Fibroblast of peridontal ligament (primary cell): ENCODE measurements at regions not wholly inside any gene's neighbourhood (a gene's known extent, or its start where the extent isn't known, plus 50 kb on each side); places are given as distances from the start of the nearest gene placed in this dataset.
A peak's percentile ranks its signal among the peaks of the same experiment; 100 is the strongest.

ENCODE experiments used
- DNase-seq: peaks from one replicate; pipeline ENCODE4 v3.0.0-alpha.2; 2010; ENCODE audit errors: extremely low read depth

DNA sequence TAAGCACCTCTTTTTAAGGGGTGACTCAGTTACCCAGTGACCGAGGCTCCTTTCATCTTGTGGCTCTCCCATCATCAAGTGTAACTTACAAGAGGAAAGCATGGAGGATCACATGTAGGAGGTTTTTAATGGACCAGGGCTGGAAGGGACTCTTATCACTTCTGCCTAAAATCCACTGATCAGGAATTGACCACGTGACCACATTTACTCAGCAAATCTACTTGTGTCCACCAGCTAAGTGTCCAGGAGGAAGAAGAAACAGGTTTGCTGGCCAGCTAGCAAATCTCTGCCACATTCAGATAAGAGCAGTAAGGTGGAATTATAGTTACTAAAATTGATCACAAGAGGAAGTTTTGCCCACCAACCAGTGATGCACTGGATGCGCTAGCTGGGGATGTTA, 486.0 kb downstream of the ENC1 start:
- no peak for DNase-seq

DNA sequence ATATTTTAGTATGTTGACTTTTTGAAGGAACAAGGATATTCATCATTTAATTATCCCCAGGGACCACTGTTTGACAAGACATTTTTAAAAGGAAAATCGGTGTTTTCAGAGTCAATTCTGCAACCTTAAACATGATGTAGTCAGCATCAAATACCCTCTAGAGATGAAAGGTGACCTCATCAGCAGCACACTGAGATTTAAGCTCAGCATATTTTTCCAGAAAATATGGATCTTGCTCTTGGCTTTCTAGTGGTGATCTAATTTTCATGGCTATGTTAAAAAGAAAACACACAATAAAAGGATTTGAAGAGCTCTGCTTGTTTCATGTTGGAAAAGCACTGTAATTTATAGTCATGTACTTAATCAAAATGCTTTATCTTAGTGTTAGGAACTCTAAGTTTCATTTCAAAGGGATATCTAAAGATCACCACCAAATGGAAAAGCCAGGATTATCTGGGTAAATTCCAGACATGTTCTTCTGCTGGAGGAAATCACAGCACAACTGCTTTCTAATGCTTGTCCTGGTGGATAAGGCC, 487.2 kb downstream of the ENC1 start:
- DNase-seq = no peak

DNA sequence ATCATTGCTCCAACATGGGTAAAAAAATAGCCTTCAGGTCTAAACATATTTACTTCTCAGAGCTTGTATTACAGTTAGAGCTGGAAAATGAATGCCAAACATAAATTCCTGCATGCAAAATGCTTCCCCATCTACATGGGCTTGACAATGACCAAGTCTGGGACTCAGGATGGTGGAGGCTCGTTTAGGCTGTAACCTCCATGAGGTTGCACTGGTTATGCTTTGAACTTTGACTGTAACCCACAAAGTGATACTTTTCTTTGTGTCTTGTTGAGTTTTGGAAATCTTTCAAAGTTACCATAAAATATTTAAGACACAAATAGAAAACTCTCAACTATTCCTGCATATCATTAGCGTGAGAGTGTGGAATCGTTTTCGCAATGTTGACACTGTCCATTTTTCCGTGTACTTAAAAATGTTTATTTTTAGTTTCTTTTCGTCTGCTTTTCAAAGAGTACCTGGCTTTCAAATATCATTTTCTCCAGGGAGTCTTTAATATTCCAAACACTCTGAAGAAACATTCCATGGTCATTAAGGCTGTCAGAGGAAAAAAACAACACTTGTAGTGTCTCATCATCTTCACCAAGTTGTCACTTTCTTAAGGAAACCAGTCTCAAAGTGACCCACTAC, 487.8 kb downstream of the ENC1 start:
- DNase-seq = no peak

DNA sequence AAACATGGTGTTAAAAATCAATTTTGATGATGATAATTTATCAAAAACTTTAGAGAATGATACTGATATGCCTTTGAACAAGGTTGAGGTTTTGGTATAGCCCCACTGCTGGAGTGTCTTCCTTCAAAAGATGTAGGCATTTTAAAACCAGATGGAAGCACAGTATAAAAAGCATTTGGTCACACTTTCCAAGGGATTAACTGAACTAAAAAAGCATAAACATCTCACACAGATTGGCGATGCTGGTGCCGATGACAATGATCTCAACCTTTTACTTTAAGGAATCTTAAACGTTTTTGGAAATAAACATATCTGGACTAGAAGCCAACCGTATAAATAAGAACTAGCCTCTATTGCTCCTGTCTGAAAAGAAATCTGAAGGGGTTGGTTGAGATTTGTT, 488.4 kb downstream of the ENC1 start:
- DNase-seq = no peak

DNA sequence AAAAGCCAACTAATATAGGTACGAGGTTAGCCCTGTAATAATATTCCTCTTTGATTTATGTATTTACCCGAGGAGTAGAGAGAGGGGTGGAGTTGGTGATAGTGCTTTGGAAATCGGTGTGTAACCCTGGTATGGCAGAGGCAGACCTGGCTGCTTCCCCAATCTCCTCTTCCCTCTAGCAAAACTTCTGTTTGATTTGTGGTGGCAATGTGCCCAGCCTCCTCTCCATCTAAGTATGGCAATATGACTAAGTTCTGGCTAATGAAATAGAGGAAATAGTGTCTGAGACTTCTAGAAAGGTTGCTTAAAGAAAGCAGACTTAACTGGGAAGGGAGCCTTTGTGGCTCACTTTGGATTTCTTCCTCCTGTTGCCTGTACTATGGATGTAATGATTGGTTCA, 491.1 kb downstream of the ENC1 start:
- DNase-seq = peak; percentile 92

DNA sequence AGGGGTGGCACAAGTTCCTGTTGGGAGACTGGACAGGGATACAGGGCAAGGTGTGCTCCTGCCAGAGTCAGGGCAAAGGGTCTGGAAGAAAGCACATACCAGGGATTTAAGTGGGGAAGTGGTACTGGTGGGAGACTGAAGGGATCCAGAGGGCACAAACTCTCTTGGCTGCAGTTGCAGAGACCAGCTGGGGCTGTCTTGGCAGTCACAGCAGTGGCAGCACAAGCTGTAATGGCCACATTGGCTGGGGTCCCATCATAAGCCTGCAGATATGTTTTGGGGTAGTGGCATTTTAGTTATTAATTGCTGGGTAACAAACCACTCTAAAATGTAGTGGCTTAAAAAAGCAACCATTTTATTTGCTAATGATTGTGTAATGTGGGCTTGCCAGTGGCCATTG, 492.2 kb downstream of the ENC1 start:
- DNase-seq = no peak

DNA sequence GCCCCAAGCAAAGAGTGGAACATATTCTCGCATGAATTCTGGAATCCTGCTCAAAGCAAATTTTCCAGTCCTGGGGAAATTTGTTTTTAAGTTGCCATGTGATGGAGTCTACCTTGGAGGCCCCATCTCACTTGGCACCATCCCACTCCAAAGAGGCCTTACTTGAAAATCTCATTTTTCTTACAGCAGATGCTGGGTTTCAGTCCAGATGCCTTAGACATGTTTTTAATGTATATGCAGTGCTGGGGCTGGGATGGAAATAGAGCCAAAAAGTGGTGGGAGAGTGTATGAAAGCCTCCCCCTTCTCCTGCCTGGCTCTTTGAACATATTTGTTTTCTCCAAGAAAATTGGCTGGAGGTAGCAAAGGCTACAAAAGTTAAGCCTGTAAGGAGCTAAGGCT, 493.7 kb downstream of the ENC1 start:
- no peak for DNase-seq

DNA sequence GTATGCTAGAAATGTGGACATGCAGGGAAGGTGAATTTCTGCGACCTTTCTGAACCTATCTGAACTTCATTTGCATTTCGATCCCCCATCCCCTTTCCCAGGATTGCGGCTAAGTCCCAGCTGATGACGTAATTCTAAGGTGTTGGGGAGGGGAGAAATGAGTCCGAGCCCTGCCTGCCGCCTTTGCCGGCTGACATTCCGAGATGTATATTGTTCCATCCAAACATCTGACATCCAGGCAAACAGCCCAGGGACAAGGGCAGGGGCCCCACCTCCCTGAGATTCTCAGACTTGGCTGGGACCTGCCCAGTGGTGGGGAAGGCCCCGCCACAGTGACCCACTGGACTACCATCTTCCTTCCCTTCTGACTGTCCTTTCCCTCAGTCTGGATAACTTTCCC, 494.6 kb downstream of the ENC1 start:
- no peak for DNase-seq

DNA sequence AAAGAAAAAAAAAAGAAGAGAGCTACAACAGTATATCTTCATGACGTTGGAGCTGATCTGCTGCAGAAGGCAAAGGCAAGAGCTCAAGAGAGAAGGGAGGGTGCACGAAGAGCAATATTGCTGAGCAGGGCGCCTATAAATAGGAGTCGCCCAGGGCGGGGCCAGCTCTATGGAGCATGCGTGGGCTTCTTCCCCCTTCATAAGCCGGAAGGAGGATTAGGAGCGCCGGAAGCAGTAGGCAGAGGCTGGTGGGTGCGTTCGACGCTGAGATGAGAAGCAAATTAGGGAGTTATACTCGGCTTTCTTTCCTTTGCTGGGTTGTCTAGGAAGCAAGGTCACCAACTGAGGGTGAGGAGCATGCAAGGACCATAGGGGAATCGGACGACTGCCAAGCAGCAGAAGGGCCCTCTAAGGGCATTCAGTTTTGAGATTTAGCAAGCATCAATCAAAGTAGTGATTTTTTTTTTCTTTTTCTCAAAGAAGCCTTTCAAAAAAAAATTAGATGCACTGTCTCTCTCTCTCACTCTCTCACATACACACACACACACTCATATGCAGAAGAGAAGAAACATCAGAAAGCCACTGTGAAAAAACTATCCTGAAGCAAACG, 496.7 kb downstream of the ENC1 start:
- DNase-seq = no peak

DNA sequence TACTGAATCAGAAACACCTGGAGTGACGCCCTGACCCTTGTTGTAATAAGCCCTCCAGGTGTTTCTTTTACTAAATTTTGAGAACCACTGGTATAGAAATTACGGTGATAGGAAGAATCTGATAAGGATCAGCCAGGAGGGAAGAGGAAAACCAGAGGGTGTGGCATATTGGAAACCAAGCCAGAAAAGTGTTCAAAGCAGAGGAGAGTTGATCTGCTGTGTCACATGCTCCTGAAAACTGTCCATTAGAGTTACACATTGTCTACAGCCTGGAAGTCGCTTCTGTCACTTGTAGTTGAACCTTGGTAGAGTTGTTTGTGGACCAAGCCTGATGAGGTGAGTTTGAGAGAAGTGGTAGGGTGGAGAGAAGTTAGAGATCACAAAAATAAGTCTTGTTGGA, 497.4 kb downstream of the ENC1 start:
- DNase-seq = no peak

DNA sequence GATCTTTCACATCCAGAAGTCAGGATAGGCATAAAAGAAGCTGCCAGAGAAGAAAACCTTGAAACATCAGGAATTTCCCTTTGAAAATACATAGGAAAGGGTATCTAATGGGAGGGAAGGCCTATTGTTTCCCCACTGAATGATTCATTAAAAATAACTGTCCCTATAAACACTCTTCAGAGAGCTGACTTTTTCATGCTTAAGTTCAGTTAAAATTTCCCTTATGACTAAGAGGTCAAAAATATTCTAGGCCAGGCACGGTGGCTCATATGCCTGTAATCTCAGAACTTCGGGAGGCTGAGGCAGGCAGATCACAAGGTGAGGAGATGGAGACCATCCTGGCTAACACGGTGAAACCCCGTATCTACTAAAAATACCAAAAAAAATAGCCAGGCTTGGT, 499.5 kb downstream of the ENC1 start:
- DNase-seq = peak; percentile 38

DNA sequence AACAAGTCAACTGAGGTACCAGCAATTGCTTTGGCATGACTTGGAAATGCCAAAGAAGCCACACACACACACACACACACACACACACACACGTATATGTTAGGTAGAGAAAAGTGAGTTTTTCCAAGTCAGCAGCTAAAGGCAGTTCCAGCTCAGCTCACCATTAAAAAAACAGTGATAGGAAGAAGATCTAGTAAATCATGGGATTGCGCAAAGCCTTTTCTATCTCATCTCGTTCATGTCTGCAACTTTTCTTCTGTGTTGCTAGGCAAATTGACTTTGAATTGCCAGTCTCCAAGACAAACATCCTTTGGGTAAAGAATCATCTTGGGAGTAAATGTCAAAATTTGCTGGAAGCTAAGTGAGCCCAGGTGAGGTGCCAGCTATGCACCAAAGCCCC, 500.1 kb downstream of the ENC1 start:
- DNase-seq = no peak

DNA sequence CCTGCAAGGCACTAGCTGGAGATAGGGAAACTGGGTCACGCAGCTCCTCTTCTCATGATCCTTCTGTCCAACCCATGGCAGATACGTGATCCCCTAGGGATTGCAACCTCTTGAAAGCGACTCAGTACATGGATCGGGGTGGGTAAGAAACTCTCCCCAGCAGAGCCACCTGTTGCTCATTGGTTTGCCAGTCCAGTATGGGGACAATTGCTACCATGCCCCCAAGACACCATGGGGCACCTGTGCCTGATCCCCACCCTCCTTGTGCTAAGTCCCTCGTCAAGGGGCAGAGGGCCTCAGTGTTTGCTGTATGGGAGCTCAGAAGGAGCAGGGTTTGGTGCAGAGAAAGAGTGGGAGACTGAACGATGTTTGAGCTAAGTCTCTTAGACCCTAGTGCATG, 500.9 kb downstream of the ENC1 start:
- no peak for DNase-seq

DNA sequence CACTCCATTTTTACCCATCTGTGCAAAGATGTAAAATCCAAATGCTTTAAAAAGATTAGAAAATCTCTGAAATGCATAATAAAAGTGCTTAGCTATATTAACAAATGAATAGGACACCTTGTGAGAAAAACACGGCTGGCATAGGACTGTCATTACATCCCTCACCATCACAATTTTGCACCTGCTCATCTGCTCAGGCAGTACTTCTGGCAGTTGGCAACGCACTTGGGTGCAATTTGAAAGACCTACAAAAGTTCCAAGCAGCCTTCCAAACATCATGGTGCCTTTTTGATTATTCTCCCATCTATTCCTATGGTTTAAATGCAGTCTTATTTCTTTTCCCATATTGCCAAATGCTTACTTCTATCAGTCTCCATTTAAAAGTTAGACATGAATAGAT, 501.8 kb downstream of the ENC1 start:
- DNase-seq = no peak

DNA sequence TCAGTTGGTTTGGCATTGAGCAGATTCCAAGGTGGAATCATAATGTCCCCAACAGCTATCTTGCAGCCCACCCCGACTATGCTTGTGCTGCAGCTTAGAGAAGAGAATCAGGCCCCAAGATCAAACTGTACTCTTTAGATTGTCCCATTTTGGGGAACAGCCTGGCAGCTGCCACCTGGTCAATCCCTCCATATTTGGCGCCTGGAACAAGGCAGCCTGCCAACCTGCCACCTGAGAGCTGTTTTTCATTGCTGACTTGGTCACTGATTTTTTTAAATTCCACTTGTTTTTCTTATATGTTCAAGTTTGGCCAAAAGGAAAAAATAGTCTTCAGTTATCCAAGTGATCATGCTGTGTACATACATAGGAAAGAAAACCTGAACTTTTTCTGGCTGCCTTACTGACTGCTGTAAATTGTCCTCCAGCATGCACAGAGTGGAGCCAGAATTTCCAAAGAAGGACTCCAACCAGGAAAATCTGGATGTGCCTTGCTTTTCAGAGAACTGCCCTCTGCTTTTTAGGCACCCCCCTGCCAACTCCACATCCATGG, 504.2 kb downstream of the ENC1 start:
- no peak for DNase-seq

DNA sequence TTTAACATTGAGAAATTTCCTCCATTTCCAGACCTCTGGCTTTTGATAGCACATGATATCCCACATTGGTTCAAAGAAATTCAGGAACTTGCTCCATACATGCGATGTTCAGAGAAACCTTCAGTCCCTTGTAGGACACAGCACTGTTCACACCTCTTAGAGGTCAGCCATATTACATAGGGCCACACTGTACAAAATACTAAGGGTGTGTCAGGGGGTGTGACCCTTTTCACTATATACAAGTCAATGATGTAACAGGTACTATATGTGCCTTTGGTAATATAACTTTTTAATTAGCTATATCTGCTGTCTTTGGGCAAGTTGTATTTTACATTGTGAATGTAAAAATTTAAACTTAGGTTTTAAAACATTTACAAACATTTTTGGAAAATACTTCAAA, 505.5 kb downstream of the ENC1 start:
- DNase-seq = no peak

DNA sequence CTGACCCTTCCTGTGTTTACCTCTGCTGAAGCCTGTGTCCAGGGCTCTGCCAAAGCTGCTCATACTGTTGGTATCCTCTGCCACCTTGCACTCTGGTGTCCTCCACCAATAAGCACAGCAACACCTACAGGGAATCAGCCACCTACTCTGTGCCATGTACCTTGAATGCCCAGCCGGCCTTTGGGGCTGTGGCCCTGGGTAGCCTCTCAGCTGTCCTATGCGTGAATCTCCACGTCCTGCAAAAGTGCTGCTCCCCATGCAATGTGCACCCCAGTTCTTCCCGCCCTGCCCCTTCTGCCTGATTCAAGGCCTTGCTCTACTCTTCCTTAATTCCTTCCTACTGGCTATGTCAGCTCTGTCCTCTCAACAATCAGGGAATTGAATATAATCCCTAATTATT, 506.5 kb downstream of the ARHGEF28 start:
- DNase-seq = no peak

DNA sequence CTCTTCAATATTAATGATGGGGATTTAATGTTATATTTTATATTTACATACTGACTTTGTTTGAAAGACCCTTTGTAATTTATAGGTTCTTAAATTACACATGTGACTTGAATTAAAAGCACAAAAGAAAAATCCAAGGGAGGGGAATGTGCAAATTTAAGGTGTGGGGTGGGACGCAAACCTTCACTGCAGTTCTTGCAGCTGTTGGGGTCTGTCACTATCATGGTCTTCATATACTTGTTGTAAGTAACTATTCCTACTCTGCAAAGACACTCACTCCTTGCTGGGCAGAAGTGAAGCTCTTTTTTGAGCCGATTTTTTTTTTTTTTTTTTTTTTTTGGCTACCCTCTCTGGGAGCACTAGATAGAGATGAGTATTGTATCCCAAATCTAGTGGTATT, 505.3 kb downstream of the ARHGEF28 start:
- DNase-seq = no peak

DNA sequence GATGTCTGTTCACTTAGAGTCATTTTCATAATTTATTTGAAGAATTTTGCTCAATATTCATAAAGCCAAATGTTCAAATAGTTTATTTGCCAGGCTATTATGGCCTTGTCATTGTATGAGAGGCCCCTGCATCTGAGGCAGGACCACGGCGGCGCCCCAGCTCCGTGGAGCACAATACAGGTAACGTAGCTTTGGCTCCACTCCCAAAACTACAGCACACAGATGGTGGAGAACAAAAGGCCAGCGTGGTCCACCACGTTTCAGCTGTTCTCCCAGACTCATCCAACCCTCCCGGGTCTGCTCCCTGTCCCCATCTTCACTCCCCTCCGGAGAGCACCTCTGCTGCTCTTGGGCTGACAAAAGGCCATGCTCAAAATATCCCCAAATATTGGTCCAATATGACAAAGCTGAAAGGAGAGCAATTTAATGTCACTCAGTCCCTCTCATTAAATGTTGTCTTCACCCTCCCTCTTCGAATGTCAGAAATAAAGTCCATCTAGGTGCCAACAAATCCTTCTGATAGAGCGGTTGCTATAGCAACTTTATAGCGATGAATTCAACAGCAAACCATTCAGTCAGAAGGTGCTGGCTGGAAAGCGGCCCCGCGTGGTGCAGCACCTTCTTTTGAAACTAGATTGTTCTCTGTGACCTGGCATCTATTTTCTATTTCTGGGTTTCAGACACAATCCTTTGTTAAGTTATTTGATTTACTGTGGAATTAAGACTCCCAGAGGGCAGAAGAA, 504.3 kb downstream of the ARHGEF28 start:
- no peak for DNase-seq

DNA sequence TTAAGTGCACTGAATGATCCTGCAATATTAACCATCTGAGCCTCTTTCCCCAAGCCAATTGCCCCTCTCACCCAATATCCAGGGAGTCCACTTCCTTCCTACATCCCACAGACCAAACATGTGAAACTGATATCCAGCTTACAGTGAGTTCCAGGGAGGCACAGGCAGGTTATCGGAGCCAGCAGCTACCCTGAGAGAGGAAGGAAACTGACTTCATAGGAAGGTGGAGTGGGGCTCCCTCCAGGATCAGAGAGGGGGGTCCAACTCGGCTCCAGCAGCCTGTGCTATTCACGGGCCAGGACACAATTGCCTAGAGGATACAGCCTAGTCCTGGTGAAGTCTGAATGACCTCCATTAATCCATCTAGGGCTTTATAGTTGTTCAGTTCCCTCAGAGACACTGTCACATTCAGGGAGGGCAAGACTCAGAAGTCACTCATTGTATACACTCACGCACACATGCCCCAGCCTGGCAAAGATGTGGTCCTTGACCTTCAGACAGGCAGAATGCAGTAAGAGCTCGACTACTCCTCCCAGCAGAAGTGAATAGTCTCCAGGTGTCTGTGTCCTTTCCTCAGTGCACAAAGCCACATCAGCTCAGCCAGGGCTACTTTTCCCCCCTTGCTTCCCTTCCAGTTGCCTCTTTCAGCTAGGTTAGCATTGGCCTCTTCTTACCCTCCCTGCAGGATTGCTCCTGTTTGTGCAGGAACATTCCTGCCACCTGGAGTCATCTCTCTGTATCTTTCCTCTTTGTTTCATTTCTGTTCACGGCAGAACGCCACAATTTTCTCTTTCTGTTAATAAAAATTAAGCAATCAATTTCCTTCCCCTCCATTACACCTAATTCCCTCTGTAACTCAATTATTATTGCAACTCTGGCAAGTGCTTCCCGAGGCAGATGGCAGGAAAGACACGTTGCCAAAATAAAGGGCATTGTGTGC, 501.7 kb downstream of the ARHGEF28 start:
- no peak for DNase-seq

DNA sequence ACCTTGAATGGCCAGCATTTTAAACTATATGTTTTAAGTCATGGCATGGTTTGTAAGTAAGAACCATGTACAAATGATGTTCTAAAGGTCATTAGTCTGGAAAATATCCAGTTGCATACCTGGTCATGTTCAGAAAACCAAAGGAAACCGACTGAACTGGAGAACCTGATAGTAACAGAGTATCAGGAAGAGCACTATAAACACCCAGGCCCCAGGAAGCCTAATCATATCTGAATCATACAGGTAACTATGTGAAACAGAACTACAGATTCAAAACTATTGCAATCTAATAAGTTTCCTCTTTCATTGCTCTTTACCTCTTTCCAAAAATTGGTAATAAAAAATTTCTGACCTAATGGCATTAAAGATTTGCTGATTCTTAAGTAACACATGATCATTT, 500.3 kb downstream of the ARHGEF28 start:
- no peak for DNase-seq

DNA sequence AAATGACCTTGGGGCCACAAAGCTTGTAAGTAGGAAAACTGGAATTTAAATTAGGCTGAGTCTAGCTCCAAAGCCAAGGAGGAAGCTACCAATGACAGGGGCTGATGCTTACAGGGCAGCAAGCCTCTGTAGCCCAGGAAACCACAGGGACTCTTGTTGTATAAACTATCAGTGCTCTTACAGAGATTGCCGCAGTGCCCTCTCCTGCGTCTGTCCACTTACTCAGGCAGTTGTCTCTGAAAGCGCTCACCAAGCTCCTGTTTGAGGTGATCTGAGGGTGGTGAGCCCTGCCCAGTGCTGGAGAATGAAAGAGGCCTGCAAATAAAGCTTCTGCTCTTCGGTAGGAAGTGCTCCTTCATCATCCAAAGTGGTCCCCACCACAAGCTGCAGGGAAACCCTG, 498.8 kb downstream of the ARHGEF28 start:
- DNase-seq = peak; percentile 44
